ENCODE measurements at regions not wholly inside any gene's neighbourhood (a gene's known extent, or its start where the extent isn't known, plus 50 kb on each side); places are given as distances from the start of the nearest gene placed in this dataset.

DNA sequence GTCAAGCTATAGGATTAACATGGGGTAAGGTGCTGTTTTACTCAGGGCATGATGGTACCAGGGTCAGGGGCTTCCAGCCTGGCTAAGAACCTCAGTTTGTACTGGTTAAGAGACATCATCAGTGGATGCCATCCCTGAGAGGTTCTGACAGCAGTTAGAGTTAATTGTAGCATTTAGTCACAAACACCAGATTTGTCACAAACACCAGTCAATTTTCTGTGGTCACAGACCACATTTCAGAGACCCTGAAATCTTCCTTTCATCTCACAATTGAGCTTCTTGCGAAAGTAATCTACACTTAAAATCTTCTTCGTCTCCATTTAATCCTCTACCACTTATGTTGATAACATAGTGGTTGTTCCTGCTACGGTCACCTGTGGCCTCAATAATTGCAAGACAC, 143.0 kb upstream of the EGLN3 start:
- TF ChIP-seq TAF1 (IDR thresholded peaks at IDR 0.05; ENCODE audit: low read depth) (no peak), EGR1 (IDR thresholded peaks at IDR 0.05) (no peak), CREB1 (IDR thresholded peaks at IDR 0.05; ENCODE audit: low read depth) (no peak), RAD21 (IDR thresholded peaks at IDR 0.05; ENCODE audit: low read depth) (no peak), EP300 (IDR thresholded peaks at IDR 0.05; ENCODE audit: borderline replicate concordance) (no peak), CEBPB (IDR thresholded peaks at IDR 0.05) (no peak), YY1 (IDR thresholded peaks at IDR 0.05; ENCODE audit: low read depth) (no peak), FOXM1 (IDR thresholded peaks at IDR 0.05; ENCODE audit: borderline replicate concordance, low read depth) (no peak), TEAD4 (IDR thresholded peaks at IDR 0.05) (no peak)
- TF ChIP-seq, protein P1, sequence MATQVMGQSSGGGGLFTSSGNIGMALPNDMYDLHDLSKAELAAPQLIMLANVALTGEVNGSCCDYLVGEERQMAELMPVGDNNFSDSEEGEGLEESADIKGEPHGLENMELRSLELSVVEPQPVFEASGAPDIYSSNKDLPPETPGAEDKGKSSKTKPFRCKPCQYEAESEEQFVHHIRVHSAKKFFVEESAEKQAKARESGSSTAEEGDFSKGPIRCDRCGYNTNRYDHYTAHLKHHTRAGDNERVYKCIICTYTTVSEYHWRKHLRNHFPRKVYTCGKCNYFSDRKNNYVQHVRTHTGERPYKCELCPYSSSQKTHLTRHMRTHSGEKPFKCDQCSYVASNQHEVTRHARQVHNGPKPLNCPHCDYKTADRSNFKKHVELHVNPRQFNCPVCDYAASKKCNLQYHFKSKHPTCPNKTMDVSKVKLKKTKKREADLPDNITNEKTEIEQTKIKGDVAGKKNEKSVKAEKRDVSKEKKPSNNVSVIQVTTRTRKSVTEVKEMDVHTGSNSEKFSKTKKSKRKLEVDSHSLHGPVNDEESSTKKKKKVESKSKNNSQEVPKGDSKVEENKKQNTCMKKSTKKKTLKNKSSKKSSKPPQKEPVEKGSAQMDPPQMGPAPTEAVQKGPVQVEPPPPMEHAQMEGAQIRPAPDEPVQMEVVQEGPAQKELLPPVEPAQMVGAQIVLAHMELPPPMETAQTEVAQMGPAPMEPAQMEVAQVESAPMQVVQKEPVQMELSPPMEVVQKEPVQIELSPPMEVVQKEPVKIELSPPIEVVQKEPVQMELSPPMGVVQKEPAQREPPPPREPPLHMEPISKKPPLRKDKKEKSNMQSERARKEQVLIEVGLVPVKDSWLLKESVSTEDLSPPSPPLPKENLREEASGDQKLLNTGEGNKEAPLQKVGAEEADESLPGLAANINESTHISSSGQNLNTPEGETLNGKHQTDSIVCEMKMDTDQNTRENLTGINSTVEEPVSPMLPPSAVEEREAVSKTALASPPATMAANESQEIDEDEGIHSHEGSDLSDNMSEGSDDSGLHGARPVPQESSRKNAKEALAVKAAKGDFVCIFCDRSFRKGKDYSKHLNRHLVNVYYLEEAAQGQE (IDR thresholded peaks at IDR 0.05; ENCODE audit: low read depth) = no peak
- TF ChIP-seq, protein P2, sequence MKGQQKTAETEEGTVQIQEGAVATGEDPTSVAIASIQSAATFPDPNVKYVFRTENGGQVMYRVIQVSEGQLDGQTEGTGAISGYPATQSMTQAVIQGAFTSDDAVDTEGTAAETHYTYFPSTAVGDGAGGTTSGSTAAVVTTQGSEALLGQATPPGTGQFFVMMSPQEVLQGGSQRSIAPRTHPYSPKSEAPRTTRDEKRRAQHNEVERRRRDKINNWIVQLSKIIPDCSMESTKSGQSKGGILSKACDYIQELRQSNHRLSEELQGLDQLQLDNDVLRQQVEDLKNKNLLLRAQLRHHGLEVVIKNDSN (IDR thresholded peaks at IDR 0.05) = no peak
- TF ChIP-seq, protein P3, sequence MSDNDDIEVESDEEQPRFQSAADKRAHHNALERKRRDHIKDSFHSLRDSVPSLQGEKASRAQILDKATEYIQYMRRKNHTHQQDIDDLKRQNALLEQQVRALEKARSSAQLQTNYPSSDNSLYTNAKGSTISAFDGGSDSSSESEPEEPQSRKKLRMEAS (IDR thresholded peaks at IDR 0.05) = no peak
